SK-N-MC (cell line): ENCODE measurements at regions not wholly inside any gene's neighbourhood (a gene's known extent, or its start where the extent isn't known, plus 50 kb on each side); places are given as distances from the start of the nearest gene placed in this dataset.

Experiments used
- EZH2 ChIP-seq: fragments of 200-600 bp; sonication (generic); IDR thresholded peaks from one replicate; pipeline ENCODE4 v1.6.1; 2017; ENCODE audit warnings: antibody characterized with exemption
- FOXP2 ChIP-seq: optimal IDR thresholded peaks from 2 replicates; pipeline ENCODE3; 2011; ENCODE audit warnings: mild to moderate bottlenecking, moderate library complexity; ENCODE audit not compliant: insufficient read depth; ENCODE audit errors: extremely low read length, control extremely low read depth
- POLR2AphosphoS5 ChIP-seq: IDR thresholded peaks from 2 replicates; pipeline ENCODE4 v1.6.1; 2012; ENCODE audit warnings: mild to moderate bottlenecking, low read depth, low read length, borderline replicate concordance

DNA sequence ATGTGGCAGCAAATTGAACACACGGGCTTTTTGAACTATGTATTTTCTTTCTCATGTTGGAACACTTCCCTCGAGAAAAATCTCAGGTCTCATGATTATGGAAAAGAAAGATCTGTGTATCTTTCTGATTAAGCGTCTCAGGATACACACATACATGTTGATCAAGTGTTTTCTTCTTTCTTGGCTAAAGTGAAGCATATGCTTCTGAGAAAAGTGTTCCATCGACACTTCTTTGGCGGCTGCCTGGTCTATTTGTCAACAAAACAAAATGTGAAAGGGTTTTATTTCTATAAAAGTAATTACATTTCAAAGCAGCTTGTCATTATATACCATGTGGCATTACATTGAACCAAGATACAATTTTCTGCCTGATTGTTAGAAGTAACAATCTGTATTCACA is 157.5 kb downstream of the DLEU7 start:
- TF ChIP-seq EZH2 (no peak), POLR2AphosphoS5 (no peak), FOXP2 (no peak)
